ENCODE measurements at regions not wholly inside any gene's neighbourhood (a gene's known extent, or its start where the extent isn't known, plus 50 kb on each side); places are given as distances from the start of the nearest gene placed in this dataset.

DNA sequence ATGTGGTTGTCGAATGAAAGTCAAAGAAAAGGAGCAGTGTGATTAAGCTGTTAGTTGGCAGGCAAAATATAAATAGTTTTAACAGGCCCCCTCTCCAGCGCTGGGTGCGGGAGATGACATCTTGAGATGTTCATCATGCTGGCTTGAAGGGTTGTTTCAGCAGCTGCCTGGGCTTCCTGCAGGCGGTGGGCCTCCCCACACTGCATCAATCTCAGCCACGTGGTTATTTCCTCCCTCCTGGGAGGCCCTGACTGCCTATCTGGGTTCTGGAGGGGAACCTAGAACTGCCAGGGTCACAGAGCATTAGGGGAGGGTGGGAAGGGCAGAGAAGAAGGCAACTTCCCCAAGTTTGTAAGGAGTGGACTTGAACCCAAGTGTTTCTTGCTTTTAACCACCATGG lies 173.3 kb upstream of the SYT13 start:
- TF ChIP-seq, protein P1, sequence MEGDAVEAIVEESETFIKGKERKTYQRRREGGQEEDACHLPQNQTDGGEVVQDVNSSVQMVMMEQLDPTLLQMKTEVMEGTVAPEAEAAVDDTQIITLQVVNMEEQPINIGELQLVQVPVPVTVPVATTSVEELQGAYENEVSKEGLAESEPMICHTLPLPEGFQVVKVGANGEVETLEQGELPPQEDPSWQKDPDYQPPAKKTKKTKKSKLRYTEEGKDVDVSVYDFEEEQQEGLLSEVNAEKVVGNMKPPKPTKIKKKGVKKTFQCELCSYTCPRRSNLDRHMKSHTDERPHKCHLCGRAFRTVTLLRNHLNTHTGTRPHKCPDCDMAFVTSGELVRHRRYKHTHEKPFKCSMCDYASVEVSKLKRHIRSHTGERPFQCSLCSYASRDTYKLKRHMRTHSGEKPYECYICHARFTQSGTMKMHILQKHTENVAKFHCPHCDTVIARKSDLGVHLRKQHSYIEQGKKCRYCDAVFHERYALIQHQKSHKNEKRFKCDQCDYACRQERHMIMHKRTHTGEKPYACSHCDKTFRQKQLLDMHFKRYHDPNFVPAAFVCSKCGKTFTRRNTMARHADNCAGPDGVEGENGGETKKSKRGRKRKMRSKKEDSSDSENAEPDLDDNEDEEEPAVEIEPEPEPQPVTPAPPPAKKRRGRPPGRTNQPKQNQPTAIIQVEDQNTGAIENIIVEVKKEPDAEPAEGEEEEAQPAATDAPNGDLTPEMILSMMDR (IDR thresholded peaks at IDR 0.05), result no peak
- TF ChIP-seq POLR2A (IDR thresholded peaks at IDR 0.05), result no peak

Measured in suprapubic skin (tissue), 3 donors.